ENCODE measurements at regions not wholly inside any gene's neighbourhood (a gene's known extent, or its start where the extent isn't known, plus 50 kb on each side); places are given as distances from the start of the nearest gene placed in this dataset.
A peak's percentile ranks its signal among the peaks of the same experiment; 100 is the strongest.
"Not testable (repeated sequence)": the region's sequence is repeated elsewhere in the genome, so short reads cannot be mapped to it uniquely, and the experiment has no call there.

GRCh38 chr11:100584201-100584985 lies 102.7 kb upstream of the ARHGAP42 start:
- DNase-seq: no peak

DNA sequence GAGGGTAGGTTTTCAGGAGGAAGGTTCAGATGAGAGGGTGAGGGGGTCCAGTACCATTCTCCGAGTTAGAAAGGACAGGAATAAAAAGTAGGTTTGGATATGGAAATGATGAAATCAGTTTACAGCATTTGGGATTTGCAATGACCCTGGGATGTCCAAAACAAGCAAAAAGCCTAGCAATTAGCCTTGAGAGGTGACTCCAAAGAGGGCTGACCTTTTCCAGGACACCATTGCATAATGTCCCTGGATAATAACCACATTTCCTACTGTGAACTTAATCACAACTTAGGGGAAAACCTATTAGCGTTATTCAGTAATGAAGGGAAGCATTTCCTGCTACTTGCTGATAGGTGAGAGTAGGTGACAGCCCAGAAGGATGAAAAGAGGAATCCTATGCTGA lies 101.4 kb upstream of the ARHGAP42 start:
- DNase-seq: no peak

DNA sequence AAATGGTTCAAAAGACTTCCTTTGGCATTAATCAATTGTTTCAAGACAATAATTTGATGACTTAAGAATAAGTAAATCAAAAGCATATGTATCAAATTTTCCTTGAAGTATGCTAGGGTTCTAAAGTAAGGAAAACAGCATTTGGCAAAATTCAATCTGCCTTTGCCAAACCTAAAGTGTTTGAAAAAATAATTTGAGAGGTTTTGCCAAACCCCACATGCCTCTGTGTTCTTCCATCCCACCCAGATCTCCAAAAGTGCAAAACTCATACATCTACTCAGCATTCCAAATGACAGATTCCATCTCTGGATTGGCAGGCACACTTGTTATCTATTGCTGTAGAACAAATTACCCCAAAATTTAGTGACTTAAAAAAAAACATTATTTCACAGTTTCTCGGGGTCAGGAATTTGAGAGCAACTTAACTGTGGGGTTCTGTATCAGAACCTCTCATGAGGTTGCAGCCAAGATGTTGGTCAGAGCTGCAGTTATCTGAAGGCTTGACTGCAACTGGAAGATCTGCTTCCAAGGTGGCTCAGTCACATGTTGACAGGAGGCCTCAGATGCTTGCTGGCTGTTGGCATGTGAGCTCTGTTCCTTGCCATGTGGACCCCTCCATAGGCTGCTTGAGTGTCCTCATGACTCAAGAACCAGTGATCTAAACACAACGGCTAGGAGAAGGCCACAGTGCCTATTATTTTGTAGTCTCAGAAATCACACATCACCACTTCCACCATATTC lies 100.6 kb upstream of the ARHGAP42 start:
- no peak for DNase-seq

- DNase-seq: no peak
Measured at GRCh38 chr11:100592619-100593260, 94.3 kb upstream of the ARHGAP42 start.

DNA sequence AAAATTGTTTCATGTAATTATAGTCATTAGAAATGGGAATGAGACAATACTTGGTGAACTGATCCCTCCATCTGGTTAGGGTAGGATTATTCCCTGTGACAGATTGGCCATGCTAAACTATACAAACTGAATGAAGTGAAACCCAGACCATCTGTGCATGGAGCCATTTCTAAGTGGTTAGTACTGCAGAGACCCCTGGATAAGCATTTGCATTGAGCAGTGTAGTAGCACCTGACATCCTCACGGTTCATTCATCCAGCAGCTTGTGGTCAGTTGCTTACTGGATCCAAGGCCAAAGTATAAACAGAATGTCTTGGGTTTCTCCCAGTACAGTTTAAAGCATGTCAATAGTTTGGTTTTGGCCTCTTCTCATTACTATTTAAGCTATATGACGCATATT lies 93.8 kb upstream of the ARHGAP42 start:
- no peak for DNase-seq

GRCh38 chr11:100594320-100594719 lies 92.8 kb upstream of the ARHGAP42 start:
- no peak for DNase-seq

DNA sequence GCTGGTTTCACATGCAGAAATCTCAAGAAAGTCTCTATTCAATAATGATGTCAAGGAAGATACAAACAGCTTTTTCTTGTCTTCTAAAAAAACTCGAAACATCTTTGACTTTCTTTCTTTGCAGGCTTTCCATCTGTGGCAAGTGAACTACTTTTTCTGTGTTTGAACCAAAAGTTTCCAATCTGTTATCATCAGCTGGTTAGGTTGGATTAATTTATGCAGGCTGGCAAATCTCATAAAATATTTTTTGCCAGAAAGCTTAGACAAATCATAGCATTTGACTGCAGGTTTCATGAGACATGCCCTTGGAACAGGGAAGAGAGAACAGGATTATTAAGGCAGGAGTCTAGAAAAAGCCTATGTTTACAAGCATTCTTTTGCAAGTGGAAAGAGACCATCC lies 86.1 kb upstream of the ARHGAP42 start:
- no peak for DNase-seq

DNA sequence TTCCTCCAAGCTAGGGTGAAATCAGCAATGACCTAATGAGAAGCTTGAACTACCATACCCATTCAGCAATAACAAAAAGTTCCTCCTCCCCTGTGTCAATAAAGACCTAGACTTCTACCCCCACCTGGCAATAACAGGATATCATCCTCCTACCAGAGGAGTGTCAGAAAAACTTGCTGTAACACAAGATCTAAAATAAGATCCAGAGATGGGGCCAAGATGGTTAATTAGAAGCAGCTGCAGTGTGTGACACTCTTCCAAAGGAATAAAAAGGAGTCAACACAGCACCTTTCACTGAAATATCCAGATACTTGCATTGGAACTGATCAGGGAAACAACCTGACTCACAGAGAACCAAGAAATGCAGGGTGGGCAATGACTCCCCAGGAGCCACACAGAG lies 84.4 kb upstream of the ARHGAP42 start:
- no peak for DNase-seq

DNA sequence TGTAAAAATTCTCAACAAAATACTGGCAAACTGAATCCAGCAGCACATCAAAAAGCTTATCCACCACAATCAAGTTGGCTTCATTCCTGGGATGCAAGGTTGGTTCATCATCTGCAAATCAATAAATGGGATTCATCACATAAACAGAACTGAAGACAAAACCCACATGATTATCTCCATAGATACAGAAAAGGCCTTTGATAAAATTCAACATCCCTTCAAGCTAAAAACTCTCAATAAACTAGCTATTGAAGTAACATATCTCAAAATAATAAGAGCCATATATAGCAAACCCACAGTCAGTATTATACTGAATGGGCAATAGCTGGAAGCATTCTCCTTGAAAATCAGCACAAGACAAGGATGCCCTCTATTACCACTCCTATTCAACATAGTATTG lies 79.3 kb upstream of the ARHGAP42 start:
- not testable (repeated sequence) for DNase-seq

GRCh38 chr11:100612766-100613165 lies 74.3 kb upstream of the ARHGAP42 start:
- DNase-seq: peak; percentile 16

DNA sequence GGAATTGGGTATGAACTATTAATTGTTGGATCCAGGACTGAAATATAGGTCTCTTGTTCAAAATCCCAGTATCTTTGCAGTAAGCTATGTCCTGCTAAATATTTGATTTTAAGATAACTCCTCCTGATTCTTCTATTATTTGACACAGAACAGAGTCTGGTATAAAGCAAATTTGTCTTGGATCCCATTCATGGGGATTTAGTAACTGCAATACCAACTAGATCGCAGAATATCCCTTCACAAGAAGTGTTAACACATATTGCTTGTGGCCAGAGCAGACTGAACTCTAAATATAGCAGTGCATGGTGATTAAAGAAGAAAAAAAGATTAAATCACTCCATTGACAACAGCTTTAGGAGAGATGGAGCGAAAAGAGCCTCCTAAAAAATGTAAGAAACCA lies 68.2 kb upstream of the ARHGAP42 start:
- no peak for DNase-seq

DNA sequence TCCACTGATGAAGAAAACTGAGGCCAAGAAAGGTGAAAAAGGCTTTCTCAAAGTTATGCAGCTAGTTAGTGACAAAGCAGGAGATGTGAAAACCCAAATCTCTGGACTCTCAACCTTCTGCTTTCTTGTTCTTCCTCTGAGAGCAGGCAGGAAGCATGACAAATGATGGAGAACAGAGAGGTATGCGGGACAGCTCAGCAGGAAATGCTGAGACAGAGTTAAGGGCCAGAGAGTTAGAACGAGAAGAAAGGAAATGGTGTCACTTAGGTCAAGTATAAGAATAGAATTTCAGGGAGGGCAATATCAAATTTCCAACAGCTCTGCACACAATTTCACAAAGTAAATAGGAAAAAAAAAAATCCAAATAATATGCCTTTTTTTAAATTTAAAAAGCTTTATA lies 67.6 kb upstream of the ARHGAP42 start:
- DNase-seq: no peak

DNA sequence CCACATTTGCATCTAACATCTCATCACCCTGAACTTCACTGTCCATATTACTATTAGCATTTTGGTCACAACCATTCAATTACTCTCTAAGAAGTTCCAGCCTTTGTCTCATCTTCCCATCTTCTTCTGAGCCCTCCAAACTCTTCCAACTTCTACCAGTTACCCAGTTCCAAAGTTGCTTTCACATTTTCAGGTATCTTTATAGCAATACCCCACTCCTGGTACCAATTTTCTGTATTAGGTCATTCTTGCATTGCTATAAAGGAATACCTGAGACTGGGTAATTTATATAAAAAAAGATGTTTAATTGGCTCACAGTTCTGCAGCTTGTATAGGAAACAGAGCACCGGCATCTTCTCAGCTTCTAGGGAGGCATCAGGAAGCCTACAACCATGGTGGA lies 64.7 kb upstream of the ARHGAP42 start:
- no peak for DNase-seq

DNA sequence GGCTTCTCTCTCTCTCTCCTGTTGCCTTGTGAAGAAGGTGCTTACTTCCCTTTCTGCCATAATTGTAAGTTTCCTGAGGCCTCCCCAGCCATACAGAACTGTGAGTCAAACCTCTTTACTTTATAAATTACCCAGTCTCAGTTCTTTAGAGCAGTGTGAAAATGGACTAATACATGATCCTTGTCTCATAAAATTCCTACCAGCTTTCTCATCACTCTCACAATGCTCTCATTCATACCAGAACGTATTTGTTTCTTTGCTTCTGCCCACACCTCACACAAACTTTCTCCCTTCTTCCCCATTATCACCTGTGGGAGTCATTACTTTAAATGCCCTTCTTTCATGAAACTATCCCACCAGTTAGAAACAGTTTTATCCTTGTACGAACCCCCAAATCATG lies 62.7 kb upstream of the ARHGAP42 start:
- no peak for DNase-seq

DNA sequence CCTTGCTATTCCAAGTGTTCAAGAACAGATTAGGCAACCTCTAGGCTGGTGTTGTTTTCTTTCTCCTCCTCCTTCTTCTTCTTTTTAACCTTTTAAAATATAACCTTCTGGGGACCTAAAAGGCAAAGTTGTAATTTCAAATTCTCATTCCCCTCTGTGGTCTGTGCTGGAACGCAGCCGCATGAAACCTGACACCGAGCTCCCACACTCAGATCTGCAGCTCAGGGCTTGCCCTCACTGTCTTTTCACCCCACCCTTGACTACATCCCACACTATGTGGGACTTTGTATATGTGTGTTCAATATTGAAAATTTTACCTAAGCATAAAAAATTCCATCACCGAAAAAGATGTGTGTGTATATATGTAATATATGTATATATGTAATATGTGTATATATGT lies 62.0 kb upstream of the ARHGAP42 start:
- DNase-seq: no peak

DNA sequence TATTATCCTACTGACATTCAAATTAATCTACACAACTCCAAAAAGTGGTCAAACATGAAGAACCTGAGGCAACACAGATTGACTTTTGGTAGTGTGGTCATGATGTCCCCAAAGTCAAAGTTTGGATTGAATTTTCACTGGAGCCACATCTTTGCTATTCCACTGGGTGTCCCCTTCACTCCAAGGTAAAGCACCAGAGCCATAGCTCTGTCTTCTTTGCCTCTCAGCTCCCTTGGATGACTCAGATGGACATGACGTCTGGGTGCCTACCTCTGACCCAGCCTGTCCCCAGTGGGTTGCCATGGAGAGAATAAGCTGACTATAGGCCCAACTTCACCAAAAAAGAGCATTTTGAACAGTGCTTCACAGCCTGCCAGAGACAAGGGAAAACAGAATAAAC lies 57.4 kb upstream of the ARHGAP42 start:
- no peak for DNase-seq

DNA sequence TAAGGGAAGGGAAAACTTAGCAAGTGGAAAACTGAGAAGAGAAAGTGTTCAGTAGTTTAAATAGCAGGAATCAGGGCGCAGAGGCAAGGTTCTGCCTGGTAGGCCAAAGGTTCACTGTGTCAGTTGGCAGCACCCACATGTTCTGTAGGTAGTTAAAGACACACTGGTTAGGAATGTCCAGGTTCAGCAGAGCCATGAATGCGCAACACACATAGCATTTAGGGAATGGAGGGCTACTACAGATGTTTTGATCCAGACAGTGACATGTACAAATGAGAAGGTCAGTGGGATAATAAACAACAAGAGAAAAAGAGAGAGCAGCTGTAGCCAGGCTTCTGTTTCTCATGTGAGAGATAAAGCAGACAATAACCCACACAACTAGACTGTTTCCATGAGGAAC lies 56.2 kb upstream of the ARHGAP42 start:
- DNase-seq: no peak

DNA sequence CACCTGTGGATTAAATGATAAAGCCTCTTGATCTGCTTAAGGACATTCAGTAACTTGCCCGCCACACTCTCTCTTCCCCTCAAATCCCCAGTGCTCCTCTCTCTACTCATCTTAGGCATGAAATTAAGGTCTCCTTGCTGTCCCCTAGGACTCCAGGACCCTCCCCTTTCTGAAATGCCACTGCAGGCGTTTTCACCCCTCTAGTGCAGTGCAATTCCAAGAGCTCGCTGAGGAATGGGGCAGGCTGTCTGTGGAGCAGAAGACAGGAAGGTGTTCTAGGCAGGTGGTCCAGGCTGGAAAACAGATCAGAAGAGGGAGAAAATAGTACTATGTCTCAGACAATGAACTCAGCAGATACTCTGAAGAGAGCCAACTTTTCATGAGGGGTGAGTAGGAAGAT lies 55.8 kb upstream of the ARHGAP42 start:
- no peak for DNase-seq

- DNase-seq: no peak
Measured at GRCh38 chr11:100632941-100633452, 54.1 kb upstream of the ARHGAP42 start.

- no peak for DNase-seq
Measured at GRCh38 chr11:100635194-100635593, 51.9 kb upstream of the ARHGAP42 start.

DNA sequence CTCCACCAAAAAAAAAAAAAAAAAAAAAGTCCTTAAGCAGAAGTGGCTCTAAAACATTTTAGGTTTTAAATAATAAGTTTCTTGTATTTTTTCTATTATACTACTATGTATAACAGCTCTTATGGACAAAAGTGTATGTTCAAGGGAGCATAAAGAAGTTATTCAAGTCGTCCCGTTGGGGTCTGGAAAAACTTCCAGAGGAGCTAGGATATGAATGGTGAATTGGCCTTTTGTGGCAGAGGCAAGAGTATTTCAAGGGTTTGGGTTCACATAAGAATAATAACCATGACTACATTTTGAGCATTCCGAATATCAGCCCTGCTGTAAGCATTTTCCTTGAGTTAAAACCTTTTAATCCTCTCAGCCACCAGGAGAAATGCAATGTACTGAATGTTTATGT lies 50.6 kb upstream of the ARHGAP42 start:
- DNase-seq: no peak
